ENCODE measurements at regions not wholly inside any gene's neighbourhood (a gene's known extent, or its start where the extent isn't known, plus 50 kb on each side); places are given as distances from the start of the nearest gene placed in this dataset.
"Not testable (repeated sequence)": the region's sequence is repeated elsewhere in the genome, so short reads cannot be mapped to it uniquely, and the experiment has no call there.

DNA sequence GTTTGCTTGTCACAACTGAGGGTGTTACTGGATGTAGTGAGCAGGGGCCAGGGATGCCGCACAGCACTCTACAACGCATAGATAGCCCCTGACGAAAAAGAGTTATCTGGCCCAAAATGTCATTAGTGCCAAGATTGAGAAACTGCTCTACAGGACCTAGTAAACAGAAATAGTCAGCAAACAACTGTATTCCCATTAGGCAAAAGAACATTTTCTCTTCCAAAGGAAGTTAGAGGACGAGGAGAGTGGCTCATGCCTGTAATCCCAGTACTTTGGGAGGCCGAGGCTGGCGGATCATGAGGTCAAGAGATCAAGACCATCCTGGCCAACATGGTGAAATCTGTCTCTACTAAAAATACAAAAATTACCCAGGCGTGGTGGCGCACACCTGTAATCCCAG lies 189.1 kb downstream of the DUSP10 start:
- DNase-seq, result not testable (repeated sequence)

- DNase-seq, result peak; percentile 11
These were observed 186.0 kb downstream of the DUSP10 start for GRCh38 chr1:221555689-221556433.

DNA sequence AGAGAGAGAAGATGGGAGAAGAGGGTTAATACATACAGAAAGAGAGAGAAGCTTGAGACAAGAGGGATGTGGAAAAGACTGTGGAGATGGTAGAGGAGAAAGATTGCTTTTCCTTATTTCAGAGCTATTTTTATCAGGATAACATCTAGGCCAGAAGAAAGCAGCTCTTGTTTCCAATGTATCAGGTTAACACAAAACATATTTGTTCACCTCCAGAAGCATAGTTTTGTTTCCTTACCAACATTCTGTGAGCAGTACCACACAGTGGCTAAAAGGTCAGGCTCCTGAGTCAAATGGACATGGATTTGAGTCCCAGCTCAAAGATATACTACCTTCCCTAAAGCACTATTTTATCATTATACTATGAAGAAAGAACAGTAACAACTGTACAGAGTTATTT lies 185.5 kb downstream of the DUSP10 start:
- no peak for DNase-seq

- no peak for DNase-seq
These were observed 184.9 kb downstream of the DUSP10 start for GRCh38 chr1:221557013-221557412.

DNA sequence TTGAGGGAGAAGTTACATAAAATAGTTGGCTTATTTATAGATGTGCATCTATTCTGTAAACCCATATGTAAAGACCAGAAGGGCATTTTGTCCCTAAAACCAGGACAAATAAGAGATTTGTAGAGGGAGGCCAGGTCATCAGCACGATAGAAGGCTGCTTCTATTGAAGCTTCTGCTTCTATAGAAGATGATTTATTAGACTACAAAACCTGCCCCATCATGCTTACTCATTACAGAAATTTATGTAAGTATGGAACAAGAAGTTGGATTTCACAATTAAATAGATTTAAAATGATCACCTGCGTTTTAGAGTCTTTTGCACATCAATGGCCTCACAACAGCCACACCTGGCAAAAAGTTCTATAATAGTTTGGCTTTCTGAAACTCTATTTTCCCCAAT lies 183.5 kb downstream of the DUSP10 start:
- DNase-seq, result no peak

GRCh38 chr1:221559911-221560310 lies 182.0 kb downstream of the DUSP10 start:
- DNase-seq, result no peak

GRCh38 chr1:221562542-221563475 lies 179.1 kb downstream of the DUSP10 start:
- no peak for DNase-seq

DNA sequence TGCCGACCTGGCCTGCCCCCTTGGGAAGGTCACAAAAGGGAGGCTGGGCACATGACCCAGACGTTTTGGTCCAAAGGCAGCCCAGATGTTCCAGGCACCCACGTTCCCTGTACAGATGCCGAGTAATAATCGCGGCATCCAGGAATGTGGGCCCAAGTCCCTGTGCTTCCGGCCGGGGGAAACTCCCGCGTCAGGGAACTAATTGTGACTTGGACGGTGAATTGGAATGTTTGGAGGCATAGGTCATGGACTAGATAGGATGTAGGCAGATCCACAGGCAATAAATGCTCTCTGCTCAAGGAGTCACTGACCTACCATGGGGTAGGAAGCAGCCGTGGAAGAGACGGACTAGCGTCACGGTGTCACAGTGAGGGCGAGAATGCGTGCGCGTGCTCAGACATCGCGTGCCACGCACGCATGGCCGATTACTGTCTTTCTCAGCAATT lies 178.4 kb downstream of the DUSP10 start:
- no peak for DNase-seq

GRCh38 chr1:221564891-221565290 lies 177.0 kb downstream of the DUSP10 start:
- DNase-seq, result no peak

DNA sequence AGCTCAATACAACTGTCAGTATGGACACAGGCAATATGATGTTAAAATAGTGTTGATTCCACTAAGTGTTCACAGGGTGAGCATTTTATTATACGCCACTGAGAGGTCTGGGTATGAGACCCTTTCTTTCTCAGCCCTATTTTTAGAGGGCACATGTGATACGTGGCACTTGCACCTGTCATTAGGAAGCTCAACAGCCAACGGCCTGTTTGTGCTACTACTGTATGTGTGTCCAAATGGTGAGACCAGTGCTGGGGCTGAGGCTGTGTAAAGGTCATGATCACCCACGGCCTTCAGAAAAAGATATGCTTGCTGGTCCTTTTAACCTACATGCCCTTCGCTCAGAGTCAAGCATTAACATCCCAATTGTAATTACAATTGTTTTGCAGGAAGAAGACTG lies 176.2 kb downstream of the DUSP10 start:
- DNase-seq, result no peak

- DNase-seq, result peak; percentile 18
These were observed 173.9 kb downstream of the DUSP10 start for GRCh38 chr1:221567859-221568507.

- no peak for DNase-seq
These were observed 168.1 kb downstream of the DUSP10 start for GRCh38 chr1:221573756-221574155.

DNA sequence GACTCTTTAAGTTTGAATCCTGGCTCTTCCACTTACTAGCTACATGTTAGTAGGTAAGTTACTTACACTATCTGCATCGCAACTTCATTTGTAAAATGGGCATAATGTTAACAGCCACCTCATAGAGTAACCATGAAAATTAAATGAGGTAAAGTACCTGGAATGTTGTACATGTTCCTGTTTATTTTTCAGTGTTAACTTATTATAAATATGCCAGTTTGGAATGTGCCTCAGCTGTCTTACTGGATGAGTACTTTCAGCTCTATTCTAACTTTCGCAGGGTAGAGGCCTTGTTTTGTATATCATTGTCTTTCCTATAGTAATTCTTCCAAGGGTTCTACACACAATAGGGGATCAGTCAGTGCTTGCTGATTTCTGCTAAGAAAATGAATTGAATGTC lies 167.4 kb downstream of the DUSP10 start:
- DNase-seq, result no peak

DNA sequence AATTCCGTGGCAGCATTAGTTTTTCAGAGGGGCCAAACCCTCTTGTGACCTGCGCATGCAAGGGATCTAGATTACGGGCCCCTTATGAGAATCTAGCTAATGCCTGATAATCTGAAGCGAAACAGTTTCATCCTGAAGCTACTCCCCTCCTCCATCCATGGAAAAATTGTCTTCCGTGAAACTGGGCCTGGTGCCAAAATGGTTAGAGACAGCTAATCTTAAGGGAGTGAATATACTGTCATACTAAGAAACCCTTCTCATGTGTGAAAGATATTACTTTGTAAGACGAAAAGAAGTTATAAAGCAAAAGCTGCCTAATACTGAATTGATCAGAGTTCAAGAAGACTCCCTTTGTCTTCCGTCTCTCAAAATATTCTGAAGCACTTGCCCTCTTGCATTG lies 166.3 kb downstream of the DUSP10 start:
- no peak for DNase-seq

DNA sequence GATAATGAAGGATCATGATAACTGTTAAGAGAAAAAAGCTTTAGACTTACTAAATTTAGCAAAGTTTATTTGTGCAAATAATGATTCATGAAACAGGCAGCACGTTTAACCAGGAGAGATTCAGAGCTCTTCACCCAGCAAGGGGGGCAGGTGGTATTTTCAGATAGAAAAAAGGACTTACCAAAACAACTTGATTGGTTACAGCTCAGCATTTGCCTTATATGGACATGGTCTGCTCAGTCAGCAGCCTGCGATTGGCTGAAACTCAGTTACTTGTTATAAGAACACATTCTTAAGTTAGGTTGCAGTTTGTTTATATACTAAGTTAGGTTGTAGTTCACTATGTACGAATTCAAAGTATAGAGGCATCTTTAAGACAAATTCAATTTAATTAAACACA lies 165.6 kb downstream of the DUSP10 start:
- DNase-seq, result no peak

GRCh38 chr1:221583465-221583864 lies 158.4 kb downstream of the DUSP10 start:
- DNase-seq, result no peak

DNA sequence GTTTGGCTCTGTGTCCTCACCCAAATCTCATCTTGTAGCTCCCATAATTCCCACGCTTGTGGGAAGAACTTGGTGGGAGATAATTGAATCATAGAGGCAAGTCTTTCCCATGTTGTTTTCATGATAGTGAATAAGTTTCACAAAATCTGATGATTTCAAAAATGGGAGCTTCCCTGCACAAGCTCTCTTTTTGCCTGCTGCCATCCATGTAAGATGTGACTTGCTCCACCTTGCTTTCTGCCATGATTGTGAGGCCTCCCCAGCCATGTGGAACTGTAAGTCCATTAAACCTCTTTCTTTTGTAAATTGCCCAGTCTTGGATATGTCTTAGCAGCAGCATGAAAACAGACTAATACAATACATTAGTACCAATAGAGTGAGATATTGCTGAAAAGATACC lies 154.9 kb downstream of the DUSP10 start:
- not testable (repeated sequence) for DNase-seq

- not testable (repeated sequence) for DNase-seq
These were observed 150.6 kb downstream of the DUSP10 start for GRCh38 chr1:221591250-221591649.

DNA sequence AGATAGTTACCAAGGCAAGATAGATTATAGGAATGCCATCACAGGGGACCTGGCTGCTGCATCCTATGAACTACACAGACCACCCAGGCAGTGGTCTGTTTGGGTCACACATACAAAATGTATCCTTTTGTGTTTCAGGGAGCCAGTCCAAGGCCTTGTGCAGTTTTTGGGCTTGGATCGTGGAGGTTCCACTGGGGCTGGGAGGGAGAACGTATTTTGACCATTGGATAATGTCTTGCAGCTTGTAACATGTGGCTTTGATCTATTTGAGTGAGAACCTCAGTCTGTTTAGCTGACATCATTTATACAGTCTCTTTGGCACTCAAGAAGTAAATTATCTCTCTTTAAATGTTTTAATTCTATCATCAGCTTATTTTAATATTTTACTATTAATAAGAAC lies 147.3 kb downstream of the DUSP10 start:
- DNase-seq, result no peak

- no peak for DNase-seq
These were observed 143.8 kb downstream of the DUSP10 start for GRCh38 chr1:221598122-221598521.

GRCh38 chr1:221601166-221601565 lies 140.7 kb downstream of the DUSP10 start:
- DNase-seq, result no peak

DNA sequence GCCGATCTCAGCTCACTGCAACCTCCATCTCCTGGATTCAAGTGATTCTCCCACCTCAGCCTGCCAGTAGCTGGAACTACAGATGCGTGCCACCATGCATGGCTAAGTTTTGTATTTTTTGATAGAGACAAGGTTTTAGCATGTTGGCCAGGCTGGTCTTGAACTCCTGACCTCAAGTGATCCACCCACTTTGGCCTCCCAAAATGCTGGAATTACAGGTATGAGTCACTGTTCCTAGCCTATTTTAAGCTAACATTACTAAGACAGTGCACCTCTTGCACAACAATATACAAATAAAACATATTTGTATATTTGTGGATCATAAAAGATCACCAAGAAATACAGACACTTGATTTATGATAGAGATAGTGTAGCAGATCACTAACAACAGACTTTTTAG lies 139.1 kb downstream of the DUSP10 start:
- no peak for DNase-seq

- DNase-seq, result not testable (repeated sequence)
These were observed 137.5 kb downstream of the DUSP10 start for GRCh38 chr1:221604390-221604789.

- no peak for DNase-seq
These were observed 136.9 kb downstream of the DUSP10 start for GRCh38 chr1:221604948-221605347.
